GM19099 (cell line): ENCODE measurements at regions not wholly inside any gene's neighbourhood (a gene's known extent, or its start where the extent isn't known, plus 50 kb on each side); places are given as distances from the start of the nearest gene placed in this dataset.

ENCODE experiments used
- POLR2A ChIP-seq: IDR thresholded peaks from 3 replicates; pipeline ENCODE4 v1.6.1; 2011; ENCODE audit warnings: low read depth; ENCODE audit not compliant: insufficient read length; ENCODE audit errors: extremely low read depth

DNA sequence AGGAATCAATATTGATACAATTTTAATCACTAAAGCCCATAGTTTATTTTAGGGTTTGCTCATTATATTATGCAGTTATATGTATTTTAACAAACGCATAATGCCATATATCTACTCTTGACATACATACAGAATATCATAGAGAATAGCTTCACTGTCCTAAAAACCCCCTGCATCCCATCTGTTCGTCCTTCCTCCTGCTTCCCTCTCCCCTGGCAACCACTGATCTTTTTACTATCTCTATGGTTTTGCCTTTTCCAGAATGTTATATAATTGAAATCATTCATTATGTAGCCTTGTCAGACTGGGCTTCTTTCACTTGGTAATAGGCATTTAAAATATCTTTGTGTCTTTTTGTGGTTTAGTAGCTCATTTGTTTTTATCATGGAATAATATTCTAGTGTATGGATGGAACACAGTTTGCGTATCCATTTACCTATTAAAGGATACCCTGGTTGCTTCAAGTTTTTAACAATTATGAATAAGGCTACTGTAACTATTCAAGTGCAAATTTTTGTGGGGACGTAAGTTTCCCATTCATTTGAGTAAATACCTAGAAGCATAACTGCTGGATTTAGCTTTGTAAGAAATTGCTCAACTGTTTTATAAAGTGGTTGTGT lies 801.6 kb upstream of the GCFC2 start:
- no peak for TF ChIP-seq POLR2A

DNA sequence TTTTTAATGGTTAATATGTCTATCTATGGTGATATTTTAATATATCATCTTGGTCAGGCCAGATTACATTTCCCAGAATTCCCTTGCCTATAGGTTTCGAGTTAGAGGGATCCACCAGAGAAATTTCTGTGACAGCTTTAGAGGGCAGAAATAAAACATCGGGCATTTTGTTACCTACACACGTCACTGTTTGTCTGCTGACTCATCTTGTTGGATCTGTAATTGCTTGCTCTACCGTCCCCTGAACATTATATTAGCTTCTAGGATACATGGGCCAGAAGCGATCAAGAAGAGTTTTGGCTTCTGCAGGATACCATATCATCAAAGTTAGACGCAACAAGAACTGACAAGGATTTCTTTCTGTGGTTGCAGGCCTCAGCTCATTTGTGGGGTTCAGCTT lies 795.8 kb upstream of the GCFC2 start:
- TF ChIP-seq POLR2A = no peak

DNA sequence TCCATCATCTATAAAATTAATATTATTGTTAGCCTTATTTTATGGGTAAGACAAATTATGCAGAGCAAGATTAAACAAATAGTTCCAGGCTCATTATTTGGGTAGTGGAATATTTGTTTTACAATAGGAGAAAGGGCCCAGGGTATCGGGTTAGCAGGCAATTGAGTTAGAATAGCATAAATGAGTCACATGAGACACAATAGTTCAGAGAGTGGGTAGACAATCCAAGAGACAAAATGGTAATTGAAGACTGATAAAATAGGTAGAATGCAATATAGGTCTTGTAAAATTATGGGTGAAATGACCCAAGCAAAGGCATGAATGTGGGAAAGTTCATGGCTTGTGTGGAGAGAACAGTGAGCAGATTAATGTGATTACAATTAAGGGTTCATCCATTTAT lies 790.9 kb upstream of the GCFC2 start:
- no peak for TF ChIP-seq POLR2A

DNA sequence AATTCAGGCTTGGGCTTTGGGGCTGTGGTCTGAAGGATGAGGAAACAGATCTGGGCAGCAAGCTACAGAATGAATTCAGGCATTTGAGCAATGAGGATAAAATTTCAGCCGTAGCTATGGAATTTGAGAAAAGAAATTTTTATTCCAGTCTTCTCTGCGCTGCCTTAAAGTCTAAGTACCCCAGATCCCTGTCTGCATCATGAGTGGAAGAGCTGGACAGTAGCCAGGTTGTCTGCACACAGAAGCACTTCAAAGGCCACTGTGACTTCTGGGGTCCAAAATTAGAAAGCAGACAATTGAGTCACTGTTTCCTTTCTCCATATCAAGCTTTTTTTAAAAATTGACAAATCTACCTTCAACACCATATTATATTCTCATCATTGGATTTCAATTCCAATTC lies 787.6 kb upstream of the GCFC2 start:
- no peak for TF ChIP-seq POLR2A

DNA sequence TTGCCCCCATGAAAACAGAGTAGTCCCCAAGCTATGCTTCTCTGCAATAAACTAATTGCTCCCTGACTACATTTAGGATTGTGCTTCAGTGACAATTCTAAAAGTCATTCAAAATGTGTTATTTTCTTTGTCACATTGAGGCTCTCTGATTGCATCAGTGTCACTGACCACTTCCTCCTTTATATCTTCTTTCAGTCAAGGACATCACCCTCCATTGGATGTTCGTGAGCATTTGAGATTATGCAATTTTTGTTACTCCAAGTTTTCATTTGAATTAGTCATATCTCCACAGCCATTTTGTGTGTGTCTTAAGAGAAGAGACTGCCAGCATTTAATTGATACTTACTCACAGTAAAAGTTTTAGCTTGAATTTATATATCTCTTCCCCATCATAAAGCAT lies 780.8 kb upstream of the GCFC2 start:
- no peak for TF ChIP-seq POLR2A

DNA sequence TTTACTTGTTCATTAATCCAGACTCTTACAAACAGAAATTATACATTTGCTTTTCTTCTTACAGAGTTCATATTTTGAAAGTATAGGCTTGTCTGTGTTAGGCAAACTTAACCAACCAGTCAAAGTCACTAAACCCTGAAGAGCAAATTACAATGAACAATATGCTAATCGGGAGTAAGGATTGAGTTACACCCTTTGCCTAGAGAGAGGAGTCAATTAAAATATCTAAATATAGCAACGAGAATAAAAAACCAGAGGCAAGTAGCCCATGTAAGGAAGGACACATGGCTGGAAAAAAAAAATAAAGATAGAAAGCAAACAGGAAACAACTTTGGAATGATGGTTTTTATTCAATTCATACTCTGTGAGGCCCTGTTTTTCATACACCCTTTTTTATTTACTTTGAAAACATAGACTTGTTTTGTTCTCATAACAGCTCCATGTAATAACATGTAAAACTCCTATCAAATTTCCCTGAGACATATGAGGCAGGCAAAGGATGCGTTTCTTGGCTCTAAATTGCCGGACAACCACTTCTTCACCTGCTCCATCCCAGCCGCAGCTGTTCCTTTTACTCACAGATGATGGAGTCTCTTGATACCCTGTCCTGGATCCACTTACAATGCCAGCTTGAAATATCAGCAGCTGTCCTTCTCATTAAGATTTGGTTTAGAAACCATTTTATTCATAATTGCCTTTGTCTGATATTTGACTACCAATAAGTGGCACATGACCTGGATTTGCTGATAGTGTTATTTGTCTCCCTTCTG lies 767.7 kb upstream of the GCFC2 start:
- TF ChIP-seq POLR2A = no peak

DNA sequence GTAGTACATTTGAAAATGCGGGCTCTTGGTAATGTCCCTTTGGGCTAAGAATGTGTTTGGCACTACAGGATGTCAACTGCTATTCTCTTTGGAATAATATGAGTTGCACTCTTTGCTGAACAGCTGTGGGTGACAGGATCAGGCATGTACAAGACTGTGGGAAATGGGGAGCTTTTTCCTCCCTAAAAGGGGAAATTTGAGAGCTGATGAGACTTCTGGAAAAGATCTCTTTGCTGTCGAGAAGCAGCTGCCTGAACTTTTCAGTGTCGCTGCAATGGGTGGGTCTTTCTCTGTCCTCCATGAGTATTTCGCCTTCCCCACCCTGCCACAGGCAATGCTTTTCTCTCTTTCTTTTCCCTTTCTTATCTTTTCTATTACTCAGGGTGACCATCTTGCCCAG lies 762.2 kb upstream of the GCFC2 start:
- TF ChIP-seq POLR2A = no peak

DNA sequence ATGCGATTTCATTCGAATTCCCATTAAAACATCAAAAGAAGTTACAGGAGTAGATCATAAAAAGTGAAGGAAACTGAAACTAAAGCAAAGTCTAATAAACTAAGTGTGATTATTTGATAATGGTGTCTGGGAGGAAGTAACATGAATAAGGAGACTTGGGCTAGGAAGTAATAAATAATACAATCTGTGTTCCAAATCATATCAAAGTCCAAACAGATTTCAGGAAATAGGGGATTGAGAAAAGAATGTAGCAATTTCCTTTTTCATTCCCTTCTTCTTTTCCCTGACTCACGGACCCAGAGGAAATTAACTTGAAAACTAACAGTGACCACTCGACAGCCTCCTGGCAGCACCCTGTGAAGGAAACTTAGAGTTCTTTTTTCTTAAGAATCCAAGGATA lies 758.4 kb upstream of the GCFC2 start:
- TF ChIP-seq POLR2A = no peak

DNA sequence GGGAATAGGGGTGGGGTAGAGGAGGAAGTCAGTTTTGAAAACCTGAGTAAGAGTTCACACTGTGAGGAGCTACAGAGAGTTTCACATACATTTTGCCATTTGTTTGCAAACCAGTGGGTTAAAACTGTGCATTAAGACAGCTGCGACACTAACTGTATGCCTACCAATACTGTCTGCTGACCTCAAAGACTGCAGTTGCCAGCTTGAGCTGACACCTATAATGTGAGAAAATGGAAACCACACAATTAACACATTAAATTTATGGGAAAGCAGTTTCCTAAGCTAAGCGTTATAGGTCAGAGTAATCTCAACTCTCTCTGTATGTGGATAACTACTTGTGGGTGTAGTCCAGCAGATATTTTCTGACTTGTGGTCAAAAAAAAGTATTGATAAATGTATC lies 756.6 kb upstream of the GCFC2 start:
- TF ChIP-seq POLR2A = no peak

DNA sequence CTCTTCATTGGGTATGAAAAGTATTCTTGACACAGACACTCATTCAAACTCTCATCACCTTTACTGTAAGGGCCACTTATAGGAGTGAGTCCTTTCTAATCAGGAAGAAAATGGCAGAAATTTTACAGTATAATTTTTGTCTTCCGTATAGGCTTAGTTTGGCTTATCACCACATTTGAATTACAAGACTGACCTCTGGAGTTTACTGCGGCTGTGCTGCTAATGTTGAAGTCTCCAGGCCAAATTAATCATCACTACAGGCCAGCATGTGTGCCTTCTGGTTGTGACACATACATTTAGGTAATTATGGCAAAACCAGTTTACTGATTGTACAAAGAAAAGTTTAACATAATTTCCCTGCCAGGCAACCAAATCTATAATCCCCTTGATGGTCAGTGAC lies 753.6 kb upstream of the GCFC2 start:
- no peak for TF ChIP-seq POLR2A

DNA sequence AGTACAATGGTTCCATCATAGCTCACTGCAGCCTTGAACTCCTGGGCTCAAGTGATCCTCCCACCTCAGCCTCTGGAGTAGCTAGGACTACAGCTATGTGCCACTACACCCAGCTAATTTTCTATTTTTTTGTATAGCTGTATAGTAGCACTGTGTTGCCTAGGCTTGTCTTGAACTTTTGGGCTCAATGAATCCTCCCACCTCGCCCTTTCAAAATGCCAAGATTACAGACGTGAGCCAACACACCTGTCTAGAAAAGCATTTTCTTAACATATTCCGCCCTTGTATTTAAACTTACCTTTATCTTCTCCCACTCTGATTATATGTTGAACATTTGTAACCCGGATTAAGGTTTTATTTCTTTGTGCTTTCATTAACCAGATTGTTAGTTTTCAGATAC lies 750.7 kb upstream of the GCFC2 start:
- TF ChIP-seq POLR2A = no peak

DNA sequence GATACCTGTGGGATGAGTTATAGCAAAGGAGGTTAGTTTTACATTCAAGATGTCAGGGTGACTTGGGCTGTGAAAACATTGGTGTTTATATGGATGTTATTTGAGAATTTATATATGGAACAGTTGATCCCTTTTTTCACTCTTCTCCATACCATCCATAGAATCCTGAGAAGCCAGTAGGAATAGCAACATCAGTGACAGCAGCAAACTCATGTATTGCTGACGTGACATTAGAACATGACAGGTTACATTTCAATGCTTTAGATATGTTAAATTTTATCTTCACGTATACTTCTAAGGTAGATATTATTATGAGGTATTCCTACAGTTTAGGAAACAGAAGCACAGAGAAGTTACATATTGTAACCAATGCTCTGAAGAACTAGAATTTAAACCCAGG lies 745.2 kb upstream of the GCFC2 start:
- TF ChIP-seq POLR2A = no peak

DNA sequence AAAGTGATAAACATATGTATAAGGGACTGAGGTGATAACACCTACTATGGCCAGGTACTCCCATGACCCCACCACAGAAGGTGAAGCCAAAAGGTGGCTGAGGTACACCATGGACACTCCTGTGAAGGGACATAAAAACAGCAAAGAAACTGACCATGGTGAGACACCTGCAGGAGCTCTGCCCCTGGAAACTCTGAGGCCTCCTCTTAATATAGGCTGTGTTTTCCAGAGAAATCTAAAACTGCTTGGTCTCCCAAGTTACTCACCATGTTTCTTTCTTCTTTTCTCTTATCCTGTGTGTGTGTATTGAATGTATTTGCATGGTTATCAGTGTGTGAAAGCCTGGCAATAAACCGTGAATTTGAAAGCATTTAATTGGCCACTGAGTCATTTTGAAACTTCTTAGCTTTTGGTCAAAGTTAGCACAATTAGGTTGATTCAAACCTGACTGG lies 739.3 kb upstream of the GCFC2 start:
- no peak for TF ChIP-seq POLR2A

DNA sequence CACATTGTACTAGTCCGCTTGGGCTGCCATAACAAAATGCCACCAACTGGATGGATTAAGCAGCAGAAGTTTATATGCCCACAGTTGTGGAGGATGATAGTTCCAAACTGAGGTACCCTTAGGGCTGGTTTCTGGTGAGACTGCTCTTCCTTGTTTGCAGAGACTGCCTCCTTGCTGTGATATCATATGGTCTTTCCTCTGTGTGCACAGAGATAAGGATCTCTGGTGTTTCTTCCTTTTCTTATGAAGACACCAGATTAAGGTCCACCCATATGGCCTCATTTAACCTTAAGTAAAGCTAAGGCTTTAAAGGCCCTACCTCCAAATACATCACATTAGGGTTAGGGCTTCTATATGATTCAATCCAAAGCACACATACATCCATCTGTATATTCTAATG lies 738.2 kb upstream of the GCFC2 start:
- TF ChIP-seq POLR2A = no peak

DNA sequence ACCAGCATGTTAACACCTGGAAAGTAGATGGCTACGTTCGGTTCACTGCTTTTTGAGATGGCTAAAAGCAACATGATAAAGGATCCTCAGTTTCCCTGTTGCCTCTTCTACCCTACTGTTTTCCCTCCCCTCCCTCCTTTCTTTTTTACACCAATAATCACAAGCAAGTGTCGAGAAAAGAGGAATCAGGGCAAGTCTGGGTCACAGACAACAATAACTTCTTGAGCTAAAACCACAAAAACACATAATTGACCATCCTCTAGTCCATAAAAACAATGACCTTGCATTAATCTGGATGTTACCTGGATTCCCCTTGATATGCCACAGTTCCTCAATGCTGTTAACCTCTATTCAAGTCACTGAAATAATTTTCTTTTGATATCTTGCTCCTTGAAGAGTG lies 736.6 kb upstream of the GCFC2 start:
- TF ChIP-seq POLR2A = no peak

DNA sequence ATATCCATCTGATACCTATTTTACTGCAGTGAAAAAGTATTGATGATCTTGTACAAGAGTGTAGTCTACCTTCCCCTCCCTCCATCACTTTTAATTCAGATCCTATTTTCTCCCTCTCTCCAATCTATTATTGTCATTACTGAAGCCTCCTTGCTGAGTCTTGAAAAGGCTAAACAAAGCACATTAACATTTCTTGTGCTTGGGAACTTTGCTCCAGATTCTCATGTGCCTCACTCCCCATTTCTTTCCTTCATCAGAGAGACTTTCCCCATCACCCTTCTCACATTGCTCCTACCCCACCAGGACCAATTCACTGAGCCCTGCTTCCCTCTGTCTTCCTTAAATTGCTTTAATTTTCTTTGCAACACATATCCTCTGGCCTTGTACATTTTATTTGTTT lies 736.2 kb upstream of the GCFC2 start:
- TF ChIP-seq POLR2A = no peak

DNA sequence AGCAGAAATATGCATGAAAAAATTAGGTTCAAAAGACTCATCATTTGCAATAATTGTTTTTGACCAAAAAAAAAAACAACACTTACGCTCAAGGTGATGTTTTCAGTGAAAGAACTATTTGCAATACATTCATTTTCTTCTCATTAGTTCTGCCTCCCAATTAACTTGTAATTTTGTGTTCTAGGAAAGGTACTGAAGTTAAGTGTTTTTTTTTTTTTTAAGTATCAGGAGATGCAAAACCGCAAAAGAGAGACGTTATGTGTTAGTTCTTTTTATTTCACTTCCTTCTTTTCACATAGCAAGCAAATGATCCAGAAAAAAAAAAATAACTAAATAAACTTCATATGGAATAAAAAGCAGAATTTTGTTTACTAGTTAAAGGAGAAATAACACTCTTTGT lies 735.2 kb upstream of the GCFC2 start:
- TF ChIP-seq POLR2A = no peak
